ENCODE measurements at regions not wholly inside any gene's neighbourhood (a gene's known extent, or its start where the extent isn't known, plus 50 kb on each side); places are given as distances from the start of the nearest gene placed in this dataset.

DNA sequence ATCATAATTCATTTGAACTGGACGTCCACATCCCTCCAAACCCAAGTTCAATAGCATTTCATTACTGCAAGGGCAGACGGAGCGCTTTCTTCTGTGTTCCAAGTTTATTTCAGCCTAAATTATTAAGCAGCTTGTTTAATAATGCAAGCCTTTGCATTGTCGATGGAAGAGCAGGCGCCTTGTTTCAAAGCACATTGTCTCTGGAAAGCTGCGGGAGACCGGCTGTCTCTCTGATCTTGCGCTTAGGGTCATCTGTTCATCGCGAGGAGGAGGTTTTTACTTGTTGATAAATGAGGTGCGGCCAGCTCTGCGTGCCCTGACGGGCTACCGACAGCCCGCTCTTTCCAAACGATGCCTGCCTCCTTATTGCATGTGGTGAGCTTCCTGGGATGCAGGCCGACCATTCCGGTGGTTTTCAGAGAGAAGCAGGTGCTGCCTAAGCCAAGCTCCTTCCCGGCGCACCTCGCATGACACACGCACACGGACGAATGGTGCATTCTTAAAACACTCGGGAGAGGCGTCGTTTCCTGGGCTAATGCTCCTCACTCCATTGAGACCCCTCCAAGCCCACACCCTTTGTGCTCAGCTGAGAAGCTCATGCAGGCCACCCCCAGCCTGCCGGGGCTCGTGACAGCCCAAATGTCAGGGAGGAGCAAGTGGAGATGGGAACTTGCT lies 456.9 kb downstream of the BRD1 start:
- H2AK9ac ChIP-seq (replicated peaks; ENCODE audit: low read depth, low read length, poor library complexity) = no peak overlapping the region
- no peak overlapping the region for H4K91ac ChIP-seq (ENCODE audit: insufficient read depth, low read depth, low read length)
- TF ChIP-seq USF2 (IDR thresholded peaks at IDR 0.05; ENCODE audit: low read depth, low read length) = no peak
- dilution Hi-C loops (cut with HindIII; ENCODE audit: low sequenced_read_pairs, unreplicated experiment) (no loop called here), in situ Hi-C loops (cut with MboI; ENCODE audit: low sequenced_read_pairs) (no loop called here), intact Hi-C loops (cut with micrococcal nuclease) (no loop called here)
- no peaks in the 10 kb centered on the region for H3K79me1 ChIP-seq (ENCODE audit: low read depth in 1 of 2, low read length in 2 of 2)
- H3K56ac ChIP-seq (ENCODE audit: extremely low read depth, insufficient read depth, low read length) = no peak overlapping the region
- H3K9me1 ChIP-seq (ENCODE audit: insufficient read depth, low read length) = no peaks in the 10 kb centered on the region
- H3K9ac ChIP-seq (ENCODE audit: low read depth, low read length) = no peak overlapping the region
- CTCF ChIA-PET = no interaction called here
- no peak overlapping the region for H2AFZ ChIP-seq (replicated peaks; ENCODE audit: low read length, poor library complexity)
- no peaks in the 10 kb centered on the region for H3K36me3 ChIP-seq (ENCODE audit: control insufficient read depth, insufficient read depth, low read length)
- WGBS, 2 experiments (ENCODE audit: extremely low coverage in 2 of 2, insufficient read length in 1 of 2) = 14% methylated on average over 13 of the region's 29 CpGs; no CpG with 5 or more reads in 1 of the 2 experiments
- no peak overlapping the region for H3K27ac ChIP-seq (ENCODE audit: insufficient read depth, low read length)
- no peak overlapping the region for H2AK5ac ChIP-seq (ENCODE audit: low read depth, low read length)
- POLR2A ChIA-PET (ENCODE audit: unreplicated experiment) = no interaction called here
- no peak overlapping the region for H2BK20ac ChIP-seq (ENCODE audit: low read depth, low read length)
- H3K23ac ChIP-seq (ENCODE audit: low read depth, low read length) = no peak overlapping the region
- no peak overlapping the region for H3K4me2 ChIP-seq (ENCODE audit: low read depth, low read length)
- ATAC-seq (ENCODE audit: low read depth) (no peak), DNase-seq (no peak)
- no peak overlapping the region for H2BK120ac ChIP-seq (ENCODE audit: low read depth, low read length)
- no peaks in the 10 kb centered on the region for H3K4me1 ChIP-seq (ENCODE audit: control insufficient read depth, insufficient read depth, low read length)
- no peak overlapping the region for H3K18ac ChIP-seq (ENCODE audit: low read depth, low read length)
- H3K4me3 ChIP-seq (ENCODE audit: insufficient read depth, low read depth, low read length) = no peak overlapping the region
- peaks cover 65% of the 10 kb centered on the region for H3K9me3 ChIP-seq (ENCODE audit: control insufficient read depth, insufficient read depth, low read length)
- no peak overlapping the region for H4K8ac ChIP-seq (ENCODE audit: low read depth in 2 of 2, low read length in 2 of 2)
- H3K14ac ChIP-seq (replicated peaks; ENCODE audit: low read depth, low read length) = no peak overlapping the region
- no peak overlapping the region for H2BK5ac ChIP-seq (ENCODE audit: low read depth, low read length, poor library complexity, severe bottlenecking)
- H4K5ac ChIP-seq (ENCODE audit: low read depth, low read length) = no peak overlapping the region
- BruUV-seq (replicated peaks) = no TSS peak
- H3K4ac ChIP-seq (ENCODE audit: low read depth, low read length) = no peak overlapping the region
- H4K20me1 ChIP-seq (ENCODE audit: insufficient read depth, low read length) = no peaks in the 10 kb centered on the region
- H2BK15ac ChIP-seq (ENCODE audit: low read depth, low read length) = no peak overlapping the region
- no peaks in the 10 kb centered on the region for H3K27me3 ChIP-seq (ENCODE audit: control insufficient read depth, insufficient read depth, low read length)

All from IMR-90 (cell line).